Activated naive CD4-positive, alpha-beta T cell treated with anti-CD3 and anti-CD28 coated beads for 36 hours (primary cell): ENCODE measurements at regions not wholly inside any gene's neighbourhood (a gene's known extent, or its start where the extent isn't known, plus 50 kb on each side); places are given as distances from the start of the nearest gene placed in this dataset.
A peak's percentile ranks its signal among the peaks of the same experiment; 100 is the strongest.

Source experiments
- CTCF ChIA-PET: fragments of 350-600 bp; sonication (Branson Sonifier 250); formaldehyde crosslinking; loops from one replicate; lab custom pipeline; 2021; ENCODE audit warnings: antibody characterized with exemption; lab: Charles Lee
- DNase-seq: peaks from one replicate; pipeline ENCODE4 v3.0.0-alpha.2; 2020
- H3K27ac Mint-ChIP-seq: one replicate; pipeline ENCODE4 v1.8.0; 2021; ENCODE audit warnings: mild to moderate bottlenecking, mixed read lengths
- H3K27me3 Mint-ChIP-seq: one replicate; pipeline ENCODE4 v1.8.0; 2021; ENCODE audit warnings: low read depth, mixed read lengths
- H3K36me3 Mint-ChIP-seq: one replicate; pipeline ENCODE4 v1.8.0; 2021; ENCODE audit warnings: low read depth, mixed read lengths
- H3K4me1 Mint-ChIP-seq: one replicate; pipeline ENCODE4 v1.8.0; 2021; ENCODE audit warnings: low read depth, mixed read lengths
- H3K4me3 Mint-ChIP-seq: one replicate; pipeline ENCODE4 v1.8.0; 2021; ENCODE audit warnings: mild to moderate bottlenecking, moderate library complexity, mixed read lengths
- H3K9me3 Mint-ChIP-seq: one replicate; pipeline ENCODE4 v1.8.0; 2021; ENCODE audit warnings: mixed read lengths
- intact Hi-C: fragments of 100-400 bp; cut with micrococcal nuclease; formaldehyde crosslinking; loops from one replicate; pipeline ENCODE4 v1.15.1; 2023

- H3K4me3 Mint-ChIP-seq: no peak overlapping the region
- no peaks in the 10 kb centered on the region for H3K36me3 Mint-ChIP-seq
- no peaks in the 10 kb centered on the region for H3K27me3 Mint-ChIP-seq
- no peak for DNase-seq
- H3K4me1 Mint-ChIP-seq: no peaks in the 10 kb centered on the region
- intact Hi-C loops: no loop called here
- CTCF ChIA-PET: no interaction called here
- H3K27ac Mint-ChIP-seq: no peak overlapping the region
- peaks cover under 1% of the 10 kb centered on the region for H3K9me3 Mint-ChIP-seq
These were observed 210.2 kb downstream of the ARPP21 start for GRCh38 chr3:35849496-35849895.

GRCh38 chr3:35849963-35850362, 210.6 kb downstream of the ARPP21 start:
- no peak for DNase-seq
- Mint-ChIP-seq H3K27me3 (peaks cover 2% of the 10 kb centered on the region), H3K4me1 (no peaks in the 10 kb centered on the region), H3K9me3 (no peaks in the 10 kb centered on the region), H3K36me3 (no peaks in the 10 kb centered on the region), H3K4me3 (no peak overlapping the region), H3K27ac (no peak overlapping the region)
- intact Hi-C loops: no loop called here
- CTCF ChIA-PET: no interaction called here

- DNase-seq: no peak
- CTCF ChIA-PET: no interaction called here
- no peak overlapping the region for H3K27ac Mint-ChIP-seq
- H3K36me3 Mint-ChIP-seq: no peaks in the 10 kb centered on the region
- intact Hi-C loops: no loop called here
- no peak overlapping the region for H3K4me3 Mint-ChIP-seq
- no peaks in the 10 kb centered on the region for H3K9me3 Mint-ChIP-seq
- H3K27me3 Mint-ChIP-seq: peaks cover 2% of the 10 kb centered on the region
- no peaks in the 10 kb centered on the region for H3K4me1 Mint-ChIP-seq
These were observed 217.7 kb downstream of the ARPP21 start for GRCh38 chr3:35857004-35857403.

- no peak for DNase-seq
- no peaks in the 10 kb centered on the region for H3K4me1 Mint-ChIP-seq
- CTCF ChIA-PET: no interaction called here
- no peaks in the 10 kb centered on the region for H3K36me3 Mint-ChIP-seq
- no peaks in the 10 kb centered on the region for H3K27me3 Mint-ChIP-seq
- no peak overlapping the region for H3K4me3 Mint-ChIP-seq
- no peak overlapping the region for H3K27ac Mint-ChIP-seq
- no peaks in the 10 kb centered on the region for H3K9me3 Mint-ChIP-seq
- intact Hi-C loops: no loop called here
These were observed 222.7 kb downstream of the ARPP21 start for GRCh38 chr3:35862057-35862456.

- Mint-ChIP-seq H3K9me3 (no peaks in the 10 kb centered on the region), H3K36me3 (no peaks in the 10 kb centered on the region), H3K27ac (no peak overlapping the region), H3K4me1 (no peaks in the 10 kb centered on the region), H3K4me3 (no peak overlapping the region), H3K27me3 (no peaks in the 10 kb centered on the region)
- CTCF ChIA-PET: no interaction called here
- intact Hi-C loops: no loop called here
- no peak for DNase-seq
These were observed 225.5 kb downstream of the ARPP21 start for GRCh38 chr3:35864871-35865270.

GRCh38 chr3:35867791-35868190, 228.5 kb downstream of the ARPP21 start:
- no peak overlapping the region for H3K4me3 Mint-ChIP-seq
- no peaks in the 10 kb centered on the region for H3K36me3 Mint-ChIP-seq
- H3K4me1 Mint-ChIP-seq: no peaks in the 10 kb centered on the region
- no peak overlapping the region for H3K27ac Mint-ChIP-seq
- H3K9me3 Mint-ChIP-seq: no peaks in the 10 kb centered on the region
- CTCF ChIA-PET: no interaction called here
- DNase-seq: no peak
- H3K27me3 Mint-ChIP-seq: no peaks in the 10 kb centered on the region
- intact Hi-C loops: no loop called here

GRCh38 chr3:35871009-35871408, 231.7 kb downstream of the ARPP21 start:
- no peak for DNase-seq
- no peaks in the 10 kb centered on the region for H3K9me3 Mint-ChIP-seq
- H3K4me1 Mint-ChIP-seq: no peaks in the 10 kb centered on the region
- H3K27me3 Mint-ChIP-seq: no peaks in the 10 kb centered on the region
- intact Hi-C loops: no loop called here
- CTCF ChIA-PET: no interaction called here
- no peak overlapping the region for H3K27ac Mint-ChIP-seq
- H3K36me3 Mint-ChIP-seq: no peaks in the 10 kb centered on the region
- H3K4me3 Mint-ChIP-seq: no peak overlapping the region

GRCh38 chr3:35883929-35884328, 244.6 kb downstream of the ARPP21 start:
- CTCF ChIA-PET: no interaction called here
- no peak overlapping the region for H3K4me3 Mint-ChIP-seq
- H3K27me3 Mint-ChIP-seq: peaks cover 4% of the 10 kb centered on the region
- no peak for DNase-seq
- peaks cover 7% of the 10 kb centered on the region for H3K9me3 Mint-ChIP-seq
- H3K27ac Mint-ChIP-seq: no peak overlapping the region
- H3K36me3 Mint-ChIP-seq: peaks cover 1% of the 10 kb centered on the region
- intact Hi-C loops: no loop called here
- no peaks in the 10 kb centered on the region for H3K4me1 Mint-ChIP-seq

GRCh38 chr3:35894735-35895134, 255.4 kb downstream of the ARPP21 start:
- intact Hi-C loops: no loop called here

GRCh38 chr3:35899245-35899644, 259.9 kb downstream of the ARPP21 start:
- CTCF ChIA-PET: interaction anchor here (1.9 kb wide), 1 partner anchor 9 kb away, joined by 5 read pairs; no protein-coding TSS in a partner anchor
- no peak for DNase-seq
- Mint-ChIP-seq H3K4me3 (no peak overlapping the region), H3K27me3 (no peaks in the 10 kb centered on the region), H3K9me3 (no peaks in the 10 kb centered on the region), H3K27ac (no peak overlapping the region), H3K4me1 (no peaks in the 10 kb centered on the region), H3K36me3 (no peaks in the 10 kb centered on the region)
- intact Hi-C loops: no loop called here

More at GRCh38 chr3:35894735-35895134, 255.4 kb downstream of the ARPP21 start:
- no peak overlapping the region for H3K27ac Mint-ChIP-seq
- H3K27me3 Mint-ChIP-seq: peaks cover 2% of the 10 kb centered on the region
- H3K4me3 Mint-ChIP-seq: no peak overlapping the region
- no peak for DNase-seq
- CTCF ChIA-PET: no interaction called here
- no peaks in the 10 kb centered on the region for H3K4me1 Mint-ChIP-seq
- no peaks in the 10 kb centered on the region for H3K36me3 Mint-ChIP-seq
- no peaks in the 10 kb centered on the region for H3K9me3 Mint-ChIP-seq

- Mint-ChIP-seq H3K4me3 (no peak overlapping the region), H3K27me3 (peaks cover 3% of the 10 kb centered on the region), H3K4me1 (no peaks in the 10 kb centered on the region), H3K36me3 (no peaks in the 10 kb centered on the region), H3K9me3 (no peaks in the 10 kb centered on the region), H3K27ac (no peak overlapping the region)
- CTCF ChIA-PET: interaction anchor here (1.9 kb wide), 1 partner anchor 9 kb away, joined by 5 read pairs; no protein-coding TSS in a partner anchor
- no peak for DNase-seq
- intact Hi-C loops: no loop called here
These were observed 260.8 kb downstream of the ARPP21 start for GRCh38 chr3:35900079-35900478.

GRCh38 chr3:35908366-35909232, 269.3 kb downstream of the ARPP21 start:
- Mint-ChIP-seq H3K27ac (no peak overlapping the region), H3K36me3 (no peaks in the 10 kb centered on the region), H3K9me3 (no peaks in the 10 kb centered on the region), H3K4me3 (no peak overlapping the region), H3K27me3 (peaks cover 3% of the 10 kb centered on the region), H3K4me1 (no peaks in the 10 kb centered on the region)
- peak; percentile 72 for DNase-seq
- CTCF ChIA-PET: interaction anchor here (0.6 to 1.5 kb wide), 12 partner anchors 10 to 1489 kb away, joined by 3 to 7 read pairs (median 3); no protein-coding TSS in a partner anchor
- intact Hi-C loops: loop anchor here (2.0 to 5.0 kb wide), 2 partner anchors 1026 to 1646 kb away; no protein-coding TSS in a partner anchor

GRCh38 chr3:35919160-35919559, 279.8 kb downstream of the ARPP21 start:
- Mint-ChIP-seq H3K36me3 (no peaks in the 10 kb centered on the region), H3K9me3 (peaks cover 10% of the 10 kb centered on the region), H3K4me1 (no peaks in the 10 kb centered on the region), H3K27me3 (peaks cover 4% of the 10 kb centered on the region), H3K27ac (no peak overlapping the region), H3K4me3 (no peak overlapping the region)
- DNase-seq: no peak
- CTCF ChIA-PET: interaction anchor here (1.1 kb wide), 1 partner anchor 30 kb away, joined by 3 read pairs; no protein-coding TSS in a partner anchor
- intact Hi-C loops: no loop called here
